MM.1S (cell line): ENCODE measurements at regions not wholly inside any gene's neighbourhood (a gene's known extent, or its start where the extent isn't known, plus 50 kb on each side); places are given as distances from the start of the nearest gene placed in this dataset.
"Not testable (repeated sequence)": the region's sequence is repeated elsewhere in the genome, so short reads cannot be mapped to it uniquely, and the experiment has no call there.

ENCODE experiments used
- EZH2 ChIP-seq: fragments of 300-600 bp; sonication (generic); optimal IDR thresholded peaks from 2 replicates; pipeline ENCODE3; 2017; ENCODE audit warnings: low read depth, mild to moderate bottlenecking, antibody characterized with exemption, low read length, mixed read lengths
- EZH2phosphoT487 ChIP-seq: fragments of 300-600 bp; sonication (generic); IDR thresholded peaks from 2 replicates; pipeline ENCODE4 v1.6.1; 2018; ENCODE audit warnings: antibody characterized with exemption, low read length
- TF ChIP-seq, protein P1 (sequence below): fragments of 300-600 bp; sonication (generic); IDR thresholded peaks from 2 replicates; pipeline ENCODE4 v1.5.1; 2016; ENCODE audit warnings: antibody characterized with exemption, low read length, mixed read lengths

DNA sequence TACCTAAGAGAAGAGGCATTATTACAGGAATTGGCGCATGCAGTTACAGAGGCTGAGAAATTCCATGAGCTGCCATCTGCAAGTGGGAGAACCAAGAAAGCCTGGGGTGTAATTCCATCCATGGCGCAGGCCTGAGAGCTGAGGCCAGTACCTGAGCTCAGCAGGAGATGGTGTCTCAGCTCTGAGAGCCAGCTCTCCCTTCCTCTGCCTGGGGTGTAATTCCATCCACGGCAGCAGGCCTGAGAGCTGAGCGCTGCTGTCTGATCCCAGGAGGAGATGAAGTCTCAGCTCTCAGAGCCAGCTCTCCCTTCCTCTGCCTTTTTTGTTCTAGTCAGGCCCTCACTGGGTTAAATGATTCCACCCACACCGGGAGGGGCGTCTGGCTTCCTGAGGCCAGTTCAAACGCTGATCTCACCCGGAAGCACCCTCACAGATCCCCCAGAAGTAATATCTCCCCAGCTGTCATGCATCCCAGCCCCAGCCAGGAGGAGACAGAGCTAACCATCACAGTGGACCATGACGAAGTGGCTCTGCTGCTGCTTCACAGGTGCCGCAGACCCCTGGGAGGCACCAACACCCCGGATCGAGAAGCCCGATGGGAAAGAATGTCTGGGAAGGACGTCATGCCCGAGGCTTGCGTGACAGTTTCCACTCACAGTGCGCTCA lies 4454.9 kb upstream of the TPTE start:
- TF ChIP-seq, protein P1, sequence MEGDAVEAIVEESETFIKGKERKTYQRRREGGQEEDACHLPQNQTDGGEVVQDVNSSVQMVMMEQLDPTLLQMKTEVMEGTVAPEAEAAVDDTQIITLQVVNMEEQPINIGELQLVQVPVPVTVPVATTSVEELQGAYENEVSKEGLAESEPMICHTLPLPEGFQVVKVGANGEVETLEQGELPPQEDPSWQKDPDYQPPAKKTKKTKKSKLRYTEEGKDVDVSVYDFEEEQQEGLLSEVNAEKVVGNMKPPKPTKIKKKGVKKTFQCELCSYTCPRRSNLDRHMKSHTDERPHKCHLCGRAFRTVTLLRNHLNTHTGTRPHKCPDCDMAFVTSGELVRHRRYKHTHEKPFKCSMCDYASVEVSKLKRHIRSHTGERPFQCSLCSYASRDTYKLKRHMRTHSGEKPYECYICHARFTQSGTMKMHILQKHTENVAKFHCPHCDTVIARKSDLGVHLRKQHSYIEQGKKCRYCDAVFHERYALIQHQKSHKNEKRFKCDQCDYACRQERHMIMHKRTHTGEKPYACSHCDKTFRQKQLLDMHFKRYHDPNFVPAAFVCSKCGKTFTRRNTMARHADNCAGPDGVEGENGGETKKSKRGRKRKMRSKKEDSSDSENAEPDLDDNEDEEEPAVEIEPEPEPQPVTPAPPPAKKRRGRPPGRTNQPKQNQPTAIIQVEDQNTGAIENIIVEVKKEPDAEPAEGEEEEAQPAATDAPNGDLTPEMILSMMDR = not testable (repeated sequence)
- not testable (repeated sequence) for TF ChIP-seq EZH2, EZH2phosphoT487
